Activated B cell treated with CpG ODN at 0.5 μM for 24 hours (primary cell): ENCODE measurements at regions not wholly inside any gene's neighbourhood (a gene's known extent, or its start where the extent isn't known, plus 50 kb on each side); places are given as distances from the start of the nearest gene placed in this dataset.

Experiments used
- ATAC-seq: fragments of 200-7000 bp; cut with Tn5 transposase; one replicate; pipeline ENCODE4 v1.10.0; 2021; ENCODE audit warnings: low read depth, mild to moderate bottlenecking, moderate library complexity
- CTCF ChIA-PET: fragments of 350-600 bp; sonication (Branson Sonifier 250); formaldehyde crosslinking; loops from one replicate; lab custom pipeline; 2021; ENCODE audit warnings: antibody characterized with exemption; lab: Charles Lee
- POLR2A ChIA-PET: fragments of 350-600 bp; sonication (Branson Sonifier 250); formaldehyde crosslinking; loops from one replicate; lab custom pipeline; 2021; ENCODE audit warnings: antibody characterized with exemption; lab: Charles Lee
- DNase-seq: peaks from one replicate; pipeline ENCODE4 v3.0.0; 2022
- H3K27ac Mint-ChIP-seq: one replicate; pipeline ENCODE4 v1.8.0; 2020; ENCODE audit warnings: mixed read lengths
- H3K27me3 Mint-ChIP-seq: one replicate; pipeline ENCODE4 v1.8.0; 2021; ENCODE audit warnings: mixed read lengths
- H3K36me3 Mint-ChIP-seq: one replicate; pipeline ENCODE4 v1.8.0; 2021; ENCODE audit warnings: low read depth, mixed read lengths
- H3K4me1 Mint-ChIP-seq: one replicate; pipeline ENCODE4 v1.8.0; 2021; ENCODE audit warnings: mixed read lengths
- H3K4me3 Mint-ChIP-seq: one replicate; pipeline ENCODE4 v1.8.0; 2020; ENCODE audit warnings: mild to moderate bottlenecking, mixed read lengths
- H3K9me3 Mint-ChIP-seq: one replicate; pipeline ENCODE4 v1.8.0; 2020; ENCODE audit warnings: mixed read lengths
- CTCF ChIP-seq: fragments of 200-600 bp; IDR thresholded peaks from one replicate; pipeline ENCODE4 v1.8.0; 2022; ENCODE audit warnings: antibody characterized with exemption, mild to moderate bottlenecking
- intact Hi-C: fragments of 100-400 bp; cut with micrococcal nuclease; formaldehyde crosslinking; loops from one replicate; pipeline ENCODE4 v1.15.1; 2024

GRCh38 chr22:19629720-19630419, 84.4 kb upstream of the SEPTIN5 start:
- Mint-ChIP-seq H3K36me3 (no peaks in the 10 kb centered on the region), H3K27ac (no peak overlapping the region), H3K27me3 (peaks cover 24% of the 10 kb centered on the region), H3K4me1 (no peaks in the 10 kb centered on the region), H3K4me3 (no peak overlapping the region), H3K9me3 (no peaks in the 10 kb centered on the region)
- peak; percentile 78 for TF ChIP-seq CTCF
- intact Hi-C loops: loop anchor here (1.0 to 5.0 kb wide), 10 partner anchors 134 to 524 kb away; partner anchors contain the start of genes ESS2, HIRA and MRPL40
- DNase-seq (peak; percentile 74), ATAC-seq (peak; percentile 94)
- CTCF ChIA-PET: interaction anchor here (0.5 to 2.6 kb wide), 36 partner anchors 9 to 674 kb away, joined by 3 to 46 read pairs (median 4); partner anchors contain the start of genes C22orf39, CDC45, ESS2 and SLC25A1
- POLR2A ChIA-PET: interaction anchor here (1.0 to 1.6 kb wide), 4 partner anchors 150 to 485 kb away, joined by 3 to 7 read pairs (median 6); partner anchors contain the start of genes CDC45, ESS2, HIRA and SLC25A1

GRCh38 chr22:19630614-19631013, 83.7 kb upstream of the SEPTIN5 start:
- H3K4me3 Mint-ChIP-seq: no peak overlapping the region
- POLR2A ChIA-PET: interaction anchor here (1.0 to 1.6 kb wide), 4 partner anchors 151 to 486 kb away, joined by 3 to 7 read pairs (median 6); partner anchors contain the start of genes CDC45, ESS2, HIRA and SLC25A1
- no peak for ATAC-seq
- no peak overlapping the region for H3K27ac Mint-ChIP-seq
- H3K27me3 Mint-ChIP-seq: peaks cover 22% of the 10 kb centered on the region
- intact Hi-C loops: loop anchor here (1.0 to 5.0 kb wide), 10 partner anchors 134 to 524 kb away; partner anchors contain the start of genes ESS2, HIRA and MRPL40
- H3K9me3 Mint-ChIP-seq: no peaks in the 10 kb centered on the region
- H3K4me1 Mint-ChIP-seq: no peaks in the 10 kb centered on the region
- DNase-seq: no peak
- no peak for TF ChIP-seq CTCF
- H3K36me3 Mint-ChIP-seq: no peaks in the 10 kb centered on the region
- CTCF ChIA-PET: interaction anchor here (0.5 to 2.6 kb wide), 23 partner anchors 11 to 675 kb away, joined by 3 to 46 read pairs (median 4); partner anchors contain the start of genes CDC45, ESS2, SLC25A1 and UFD1

GRCh38 chr22:19631899-19632667, 82.2 kb upstream of the SEPTIN5 start:
- POLR2A ChIA-PET: no interaction called here
- Mint-ChIP-seq H3K27me3 (peaks cover 14% of the 10 kb centered on the region), H3K4me1 (no peaks in the 10 kb centered on the region), H3K9me3 (no peaks in the 10 kb centered on the region), H3K27ac (no peak overlapping the region), H3K36me3 (no peaks in the 10 kb centered on the region), H3K4me3 (no peak overlapping the region)
- CTCF ChIA-PET: interaction anchor here (1.3 to 2.8 kb wide), 3 partner anchors 155 to 488 kb away, joined by 3 to 14 read pairs (median 4); partner anchors contain the start of gene ESS2
- no peak for TF ChIP-seq CTCF
- no peak for DNase-seq
- ATAC-seq: no peak
- intact Hi-C loops: loop anchor here (5.0 kb wide), 2 partner anchors 200 to 240 kb away; partner anchors contain the start of genes HIRA and MRPL40

GRCh38 chr22:19632668-19633148, 81.6 kb upstream of the SEPTIN5 start:
- intact Hi-C loops: loop anchor here (5.0 kb wide), 2 partner anchors 200 to 240 kb away; partner anchors contain the start of genes HIRA and MRPL40
- DNase-seq (no peak), ATAC-seq (no peak)
- Mint-ChIP-seq H3K4me1 (no peaks in the 10 kb centered on the region), H3K4me3 (no peak overlapping the region), H3K27me3 (peaks cover 14% of the 10 kb centered on the region), H3K9me3 (no peaks in the 10 kb centered on the region), H3K27ac (no peak overlapping the region), H3K36me3 (no peaks in the 10 kb centered on the region)
- no peak for TF ChIP-seq CTCF
- ChIA-PET POLR2A (no interaction called here), CTCF (interaction anchor here (1.3 to 2.8 kb wide), 3 partner anchors 155 to 489 kb away, joined by 3 to 14 read pairs (median 4); partner anchors contain the start of gene ESS2)
